Tibial nerve (tissue), 3 donors: ENCODE measurements at regions not wholly inside any gene's neighbourhood (a gene's known extent, or its start where the extent isn't known, plus 50 kb on each side); places are given as distances from the start of the nearest gene placed in this dataset.

Source experiments
- CTCF ChIP-seq, 5 experiments: fragments of 200-600 bp in 3 of 5; fragments of 450-650 bp in 2 of 5; sonication (generic) in 3 of 5; IDR thresholded peaks; one replicate each; pipeline ENCODE4 v1.5.1; 2016 to 2019; ENCODE audit warnings: antibody characterized with exemption in 5 of 5, mild to moderate bottlenecking in 3 of 5, moderate library complexity in 2 of 5
- POLR2A ChIP-seq, 2 donors: fragments of 450-650 bp; IDR thresholded peaks; one replicate each; pipeline ENCODE4 v1.6.1; 2017; ENCODE audit warnings: antibody characterized with exemption in 2 of 2, mild to moderate bottlenecking in 2 of 2, moderate library complexity in 2 of 2

- TF ChIP-seq CTCF (IDR thresholded peaks at IDR 0.05) = no peak
- TF ChIP-seq POLR2A (IDR thresholded peaks at IDR 0.05) = no peak
Measured at GRCh38 chr7:42832667-42833066, 79.2 kb downstream of the C7orf25 start.
